GM23248 (cell line): ENCODE measurements at regions not wholly inside any gene's neighbourhood (a gene's known extent, or its start where the extent isn't known, plus 50 kb on each side); places are given as distances from the start of the nearest gene placed in this dataset.

Experiments
- EZH2 ChIP-seq: fragments of 200-600 bp; sonication (generic); IDR thresholded peaks from 2 replicates; pipeline ENCODE4 v1.6.1; 2018; ENCODE audit warnings: antibody characterized with exemption, mild to moderate bottlenecking; ENCODE audit not compliant: insufficient read depth, poor library complexity, severe bottlenecking
- EZH2phosphoT487 ChIP-seq: fragments of 200-600 bp; sonication (generic); IDR thresholded peaks from 2 replicates; pipeline ENCODE4 v1.6.1; 2018; ENCODE audit warnings: antibody characterized with exemption, moderate library complexity, mild to moderate bottlenecking, low read depth; ENCODE audit not compliant: insufficient read depth

- TF ChIP-seq EZH2: no peak
- no peak for TF ChIP-seq EZH2phosphoT487
These were observed 109.1 kb upstream of the LRIG1 start for GRCh38 chr3:66609660-66610561.
